Esophagus muscularis mucosa (tissue), 4 donors: ENCODE measurements at regions not wholly inside any gene's neighbourhood (a gene's known extent, or its start where the extent isn't known, plus 50 kb on each side); places are given as distances from the start of the nearest gene placed in this dataset.

Experiments used
- DNase-seq: peaks from one replicate; pipeline ENCODE4 v3.0.0-alpha.2; 2017; ENCODE audit errors: extremely low spot score
- H3K27ac ChIP-seq, 4 donors: fragments of 200-600 bp; sonication (generic); replicated peaks in 1 of 4; 1 replicate in 3 of 4; 2 replicates in 1 of 4; pipeline ENCODE4 v1.5.1; 2016 to 2019; ENCODE audit warnings: mild to moderate bottlenecking in 1 of 4
- H3K27me3 ChIP-seq, 4 donors: fragments of 200-600 bp; sonication (generic); one replicate each; pipeline versions ENCODE4 v1.5.1 to v1.6.0; 2016 to 2019
- H3K36me3 ChIP-seq, 4 donors: fragments of 200-600 bp; sonication (generic); one replicate each; pipeline ENCODE4 v1.5.1; 2016 to 2019
- H3K4me1 ChIP-seq, 4 donors: fragments of 200-600 bp; sonication (generic); one replicate each; pipeline ENCODE4 v1.5.1; 2016 to 2019
- H3K4me3 ChIP-seq, 4 donors: fragments of 200-600 bp; sonication (generic); 1 replicate in 2 of 4; 2 replicates in 2 of 4; pipeline ENCODE4 v1.5.1; 2016 to 2019; ENCODE audit warnings: mild to moderate bottlenecking in 4 of 4, moderate library complexity in 1 of 4
- H3K9me3 ChIP-seq, 4 donors: fragments of 200-600 bp; sonication (generic); 1 replicate in 3 of 4; 2 replicates in 1 of 4; pipeline ENCODE4 v1.5.1; 2016 to 2019
- CTCF ChIP-seq, 3 experiments: fragments of 200-600 bp in 2 of 3; fragments of 450-650 bp in 1 of 3; sonication (generic) in 2 of 3; IDR thresholded peaks; one replicate each; pipeline ENCODE4 v1.5.1; 2017 to 2019; ENCODE audit warnings: antibody characterized with exemption in 3 of 3, mild to moderate bottlenecking in 2 of 3, moderate library complexity in 1 of 3
- EP300 ChIP-seq: sonication (generic); formaldehyde crosslinking; IDR thresholded peaks from one replicate; pipeline ENCODE4 v1.6.1; 2017; ENCODE audit warnings: antibody characterized with exemption
- POLR2A ChIP-seq: fragments of 450-650 bp; IDR thresholded peaks from one replicate; pipeline ENCODE4 v1.6.1; 2017; ENCODE audit warnings: antibody characterized with exemption, moderate library complexity, mild to moderate bottlenecking, low read depth
- POLR2AphosphoS5 ChIP-seq, 2 donors: sonication (generic); formaldehyde crosslinking; IDR thresholded peaks; one replicate each; pipeline ENCODE4 v1.6.1; 2017; ENCODE audit warnings: antibody characterized with exemption in 2 of 2
- WGBS: methylation state at CpG from one replicate; pipeline ENCODE4 v1.1.5; 2018; 5-methylcytosine and 5-hydroxymethylcytosine counted together
- intact Hi-C: fragments of 100-400 bp; cut with DNase I; formaldehyde crosslinking; loops from one replicate; pipeline ENCODE4 v1.15.1; 2023

GRCh38 chr6:78700991-78701390 lies 166.4 kb upstream of the IRAK1BP1 start:
- H3K27me3 ChIP-seq: no peaks in the 10 kb centered on the region
- WGBS: 68% methylated on average over 1 of the region's 1 CpG
- no peak overlapping the region for H3K27ac ChIP-seq
- H3K9me3 ChIP-seq: no peaks in the 10 kb centered on the region
- TF ChIP-seq POLR2A: no peak
- no peak for TF ChIP-seq EP300
- TF ChIP-seq POLR2AphosphoS5 (IDR thresholded peaks at IDR 0.05): no peak
- TF ChIP-seq CTCF (IDR thresholded peaks at IDR 0.05): no peak
- DNase-seq: no peak
- intact Hi-C loops: no loop called here
- H3K4me1 ChIP-seq: peaks cover 0 to 7% (median 0%) of the 10 kb centered on the region in 4 donors
- no peaks in the 10 kb centered on the region for H3K36me3 ChIP-seq
- no peak overlapping the region for H3K4me3 ChIP-seq

- DNase-seq: no peak
- H3K27ac ChIP-seq: no peak overlapping the region
- 76% methylated on average over 2 of the region's 2 CpGs for WGBS
- intact Hi-C loops: no loop called here
- no peak overlapping the region for H3K4me3 ChIP-seq
- no peaks in the 10 kb centered on the region for H3K27me3 ChIP-seq
- H3K36me3 ChIP-seq: no peaks in the 10 kb centered on the region
- TF ChIP-seq EP300 (no peak), POLR2AphosphoS5 (IDR thresholded peaks at IDR 0.05) (no peak), POLR2A (no peak), CTCF (IDR thresholded peaks at IDR 0.05) (no peak)
- H3K4me1 ChIP-seq: peaks cover 0 to 7% (median 0%) of the 10 kb centered on the region in 4 donors
- H3K9me3 ChIP-seq: no peaks in the 10 kb centered on the region
Measured at GRCh38 chr6:78701407-78701806, 165.9 kb upstream of the IRAK1BP1 start.

- no peak for DNase-seq
- WGBS: 90% methylated on average over 3 of the region's 3 CpGs
- TF ChIP-seq POLR2A (no peak), CTCF (IDR thresholded peaks at IDR 0.05) (no peak), POLR2AphosphoS5 (IDR thresholded peaks at IDR 0.05) (no peak), EP300 (no peak)
- Histone ChIP-seq H3K27me3 (no peaks in the 10 kb centered on the region), H3K4me3 (no peak overlapping the region), H3K36me3 (no peaks in the 10 kb centered on the region), H3K9me3 (no peaks in the 10 kb centered on the region), H3K27ac (no peak overlapping the region), H3K4me1 (peaks cover 0 to 6% (median 0%) of the 10 kb centered on the region in 4 donors)
- intact Hi-C loops: no loop called here
Measured at GRCh38 chr6:78709021-78709420, 158.3 kb upstream of the IRAK1BP1 start.

- no peaks in the 10 kb centered on the region for H3K27me3 ChIP-seq
- H3K4me1 ChIP-seq: no peaks in the 10 kb centered on the region
- intact Hi-C loops: no loop called here
- no peak for DNase-seq
- H3K27ac ChIP-seq: no peak overlapping the region
- no peak overlapping the region for H3K4me3 ChIP-seq
- no peaks in the 10 kb centered on the region for H3K36me3 ChIP-seq
- TF ChIP-seq EP300 (no peak), CTCF (IDR thresholded peaks at IDR 0.05) (no peak), POLR2A (no peak), POLR2AphosphoS5 (IDR thresholded peaks at IDR 0.05) (no peak)
- 85% methylated on average over 4 of the region's 4 CpGs for WGBS
- H3K9me3 ChIP-seq: no peaks in the 10 kb centered on the region
Measured at GRCh38 chr6:78713564-78713963, 153.8 kb upstream of the IRAK1BP1 start.

- Histone ChIP-seq H3K27me3 (no peaks in the 10 kb centered on the region), H3K36me3 (no peaks in the 10 kb centered on the region), H3K27ac (no peak overlapping the region), H3K4me3 (no peak overlapping the region), H3K9me3 (peaks cover 0 to 37% (median 17%) of the 10 kb centered on the region in 4 donors), H3K4me1 (no peaks in the 10 kb centered on the region)
- intact Hi-C loops: no loop called here
- no peak for DNase-seq
- TF ChIP-seq CTCF (IDR thresholded peaks at IDR 0.05) (no peak), POLR2AphosphoS5 (IDR thresholded peaks at IDR 0.05) (no peak), EP300 (no peak), POLR2A (no peak)
Measured at GRCh38 chr6:78744144-78744543, 123.2 kb upstream of the IRAK1BP1 start.
